Loucy (cell line): ENCODE measurements at regions not wholly inside any gene's neighbourhood (a gene's known extent, or its start where the extent isn't known, plus 50 kb on each side); places are given as distances from the start of the nearest gene placed in this dataset.

ENCODE experiments used
- H2AFZ ChIP-seq: fragments of 200-600 bp; sonication (generic); 2 replicates; pipeline ENCODE4 v1.6.0; 2016; ENCODE audit warnings: antibody characterized with exemption, mild to moderate bottlenecking, low read length, moderate library complexity
- H3F3A ChIP-seq: fragments of 200-600 bp; 2 replicates; pipeline ENCODE4 v1.6.0; 2016; ENCODE audit warnings: antibody characterized with exemption, low read depth, mild to moderate bottlenecking
- H3K27me3 ChIP-seq: fragments of 200-600 bp; sonication (generic); 2 replicates; pipeline ENCODE4 v1.6.1; 2014; ENCODE audit warnings: low read length, mild to moderate bottlenecking; ENCODE audit not compliant: insufficient read depth, poor library complexity, severe bottlenecking
- H3K36me3 ChIP-seq: fragments of 200-600 bp; sonication (generic); 2 replicates; pipeline ENCODE4 v1.6.1; 2016; ENCODE audit warnings: low read length; ENCODE audit not compliant: insufficient read depth
- H3K4me1 ChIP-seq: fragments of 200-600 bp; sonication (generic); 2 replicates; pipeline ENCODE4 v1.5.1; 2014; ENCODE audit warnings: low read length, mild to moderate bottlenecking; ENCODE audit not compliant: insufficient read depth, poor library complexity, severe bottlenecking
- H3K4me2 ChIP-seq: fragments of 200-600 bp; sonication (generic); 2 replicates; pipeline ENCODE4 v1.6.0; 2014; ENCODE audit warnings: antibody characterized with exemption, low read length, low read depth, mild to moderate bottlenecking; ENCODE audit not compliant: poor library complexity, severe bottlenecking
- H3K4me3 ChIP-seq: fragments of 200-600 bp; sonication (generic); 2 replicates; pipeline ENCODE4 v1.5.1; 2014; ENCODE audit warnings: low read length, mild to moderate bottlenecking, mixed read lengths; ENCODE audit not compliant: poor library complexity, severe bottlenecking
- H3K79me2 ChIP-seq: fragments of 200-600 bp; sonication (generic); 2 replicates; pipeline ENCODE4 v1.6.1; 2014; ENCODE audit warnings: low read length; ENCODE audit not compliant: insufficient read depth
- H3K9ac ChIP-seq: fragments of 200-600 bp; sonication (generic); 2 replicates; pipeline ENCODE4 v1.6.0; 2014; ENCODE audit warnings: mild to moderate bottlenecking, low read depth, low read length, moderate library complexity; ENCODE audit not compliant: poor library complexity, severe bottlenecking
- H3K9me2 ChIP-seq: fragments of 200-600 bp; sonication (generic); replicated peaks from 2 replicates; pipeline ENCODE4 v1.6.1; 2016; ENCODE audit warnings: low read depth, low read length, mixed read lengths
- H3K9me3 ChIP-seq: fragments of 200-600 bp; sonication (generic); 2 replicates; pipeline ENCODE4 v1.6.1; 2014; ENCODE audit warnings: mild to moderate bottlenecking, antibody characterized with exemption, low read length, low read depth; ENCODE audit not compliant: insufficient read depth
- H4K20me1 ChIP-seq: fragments of 200-600 bp; sonication (generic); 2 replicates; pipeline ENCODE4 v1.6.0; 2014; ENCODE audit warnings: antibody characterized with exemption, low read length, mild to moderate bottlenecking; ENCODE audit not compliant: insufficient read depth, poor library complexity, severe bottlenecking
- EZH2phosphoT487 ChIP-seq: fragments of 200-600 bp; IDR thresholded peaks from 2 replicates; pipeline ENCODE4 v1.6.1; 2018; ENCODE audit warnings: antibody characterized with exemption, mild to moderate bottlenecking, moderate library complexity, borderline replicate concordance
- TF ChIP-seq, protein P1 (sequence below): fragments of 200-600 bp; sonication (generic); conservative IDR thresholded peaks from 2 replicates; pipeline ENCODE4 v1.5.1; 2014; ENCODE audit warnings: mild to moderate bottlenecking, antibody characterized with exemption, low read length

DNA sequence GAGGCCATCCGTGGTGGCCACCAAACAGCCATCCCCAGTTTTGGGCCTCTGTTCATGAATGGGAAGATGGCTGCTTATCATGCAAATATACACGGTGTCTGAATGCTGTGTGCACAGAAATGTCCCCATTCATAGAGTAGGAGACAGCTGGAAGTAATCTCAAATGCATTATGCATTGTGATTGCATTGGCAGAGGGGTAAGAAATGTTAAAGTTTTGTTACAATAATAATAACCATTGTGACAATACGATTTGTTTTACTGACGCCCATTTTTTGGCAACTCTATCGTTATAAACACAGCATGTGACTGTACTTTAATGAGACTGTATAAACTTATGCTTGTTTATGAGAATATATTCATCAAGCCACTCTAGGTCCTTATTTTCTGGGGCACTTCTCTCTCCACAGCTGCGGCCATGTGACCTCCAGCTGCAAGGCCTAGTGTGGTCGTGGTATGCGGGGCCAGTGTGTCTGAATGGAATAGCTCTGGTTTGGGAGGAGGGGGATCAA lies 474.3 kb downstream of the VRK1 start:
- Histone ChIP-seq H2AFZ (no peak overlapping the region), H3K4me2 (no peak overlapping the region), H3K36me3 (no peaks in the 10 kb centered on the region), H4K20me1 (no peaks in the 10 kb centered on the region), H3K9me3 (no peaks in the 10 kb centered on the region), H3K9me2 (no peaks in the 10 kb centered on the region), H3K27me3 (no peaks in the 10 kb centered on the region), H3K79me2 (no peaks in the 10 kb centered on the region), H3F3A (no peaks in the 10 kb centered on the region), H3K4me3 (no peak overlapping the region), H3K9ac (no peak overlapping the region), H3K4me1 (no peaks in the 10 kb centered on the region)
- TF ChIP-seq, protein P1, sequence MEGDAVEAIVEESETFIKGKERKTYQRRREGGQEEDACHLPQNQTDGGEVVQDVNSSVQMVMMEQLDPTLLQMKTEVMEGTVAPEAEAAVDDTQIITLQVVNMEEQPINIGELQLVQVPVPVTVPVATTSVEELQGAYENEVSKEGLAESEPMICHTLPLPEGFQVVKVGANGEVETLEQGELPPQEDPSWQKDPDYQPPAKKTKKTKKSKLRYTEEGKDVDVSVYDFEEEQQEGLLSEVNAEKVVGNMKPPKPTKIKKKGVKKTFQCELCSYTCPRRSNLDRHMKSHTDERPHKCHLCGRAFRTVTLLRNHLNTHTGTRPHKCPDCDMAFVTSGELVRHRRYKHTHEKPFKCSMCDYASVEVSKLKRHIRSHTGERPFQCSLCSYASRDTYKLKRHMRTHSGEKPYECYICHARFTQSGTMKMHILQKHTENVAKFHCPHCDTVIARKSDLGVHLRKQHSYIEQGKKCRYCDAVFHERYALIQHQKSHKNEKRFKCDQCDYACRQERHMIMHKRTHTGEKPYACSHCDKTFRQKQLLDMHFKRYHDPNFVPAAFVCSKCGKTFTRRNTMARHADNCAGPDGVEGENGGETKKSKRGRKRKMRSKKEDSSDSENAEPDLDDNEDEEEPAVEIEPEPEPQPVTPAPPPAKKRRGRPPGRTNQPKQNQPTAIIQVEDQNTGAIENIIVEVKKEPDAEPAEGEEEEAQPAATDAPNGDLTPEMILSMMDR = no peak
- TF ChIP-seq EZH2phosphoT487 = no peak

DNA sequence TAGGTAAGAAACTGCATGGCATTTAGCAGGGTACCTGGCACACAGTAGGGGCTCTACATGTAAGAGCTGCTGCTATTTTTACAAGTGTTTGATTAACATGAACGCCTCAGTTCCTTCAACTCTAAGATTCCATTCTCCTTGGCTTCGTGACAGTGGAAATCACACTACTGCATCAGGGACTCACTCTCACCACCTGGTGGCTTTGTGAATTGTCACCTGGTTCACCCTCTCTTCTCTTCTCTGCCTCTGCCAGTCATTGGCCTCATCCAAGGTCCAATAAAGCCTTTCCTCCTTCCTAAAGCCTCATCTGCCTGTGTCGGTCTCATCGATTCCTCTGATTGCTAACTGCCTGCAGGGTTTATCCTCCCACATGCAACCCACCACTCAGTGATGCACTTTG lies 476.4 kb downstream of the VRK1 start:
- Histone ChIP-seq H3K36me3 (no peaks in the 10 kb centered on the region), H3K79me2 (no peaks in the 10 kb centered on the region), H3K4me2 (no peak overlapping the region), H4K20me1 (no peaks in the 10 kb centered on the region), H3F3A (no peaks in the 10 kb centered on the region), H3K4me1 (no peaks in the 10 kb centered on the region), H3K9ac (no peak overlapping the region), H3K9me3 (no peaks in the 10 kb centered on the region), H2AFZ (no peak overlapping the region), H3K4me3 (no peak overlapping the region), H3K9me2 (no peaks in the 10 kb centered on the region), H3K27me3 (no peaks in the 10 kb centered on the region)
- no peak for TF ChIP-seq EZH2phosphoT487
- TF ChIP-seq, protein P1 = peak; percentile 37

DNA sequence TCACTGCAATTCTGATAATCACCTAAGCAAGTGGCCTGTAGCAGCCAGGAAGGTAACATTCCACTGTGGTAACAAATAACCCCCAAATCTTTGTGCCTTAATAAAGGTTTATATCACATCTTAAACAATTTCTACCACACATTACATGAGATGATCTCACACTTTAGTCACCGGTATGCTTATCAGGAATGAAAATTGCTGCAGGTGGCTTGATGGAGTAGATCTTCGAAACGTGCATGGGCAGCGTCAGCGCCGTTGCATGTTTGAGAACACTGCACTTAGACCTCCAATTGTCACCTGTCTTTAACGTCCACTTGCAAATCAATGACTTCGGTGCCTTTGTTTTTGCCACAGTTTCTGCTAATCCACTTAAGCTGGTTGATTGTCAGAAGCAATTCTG lies 477.4 kb downstream of the VRK1 start:
- no peaks in the 10 kb centered on the region for H3K9me2 ChIP-seq
- no peak for TF ChIP-seq EZH2phosphoT487
- TF ChIP-seq, protein P1 = no peak
- no peak overlapping the region for H3K4me3 ChIP-seq
- H3K36me3 ChIP-seq = no peaks in the 10 kb centered on the region
- no peak overlapping the region for H3K9ac ChIP-seq
- no peaks in the 10 kb centered on the region for H3K9me3 ChIP-seq
- H3K4me1 ChIP-seq = no peaks in the 10 kb centered on the region
- H3K4me2 ChIP-seq = no peak overlapping the region
- no peaks in the 10 kb centered on the region for H4K20me1 ChIP-seq
- no peaks in the 10 kb centered on the region for H3K79me2 ChIP-seq
- H3K27me3 ChIP-seq = no peaks in the 10 kb centered on the region
- no peak overlapping the region for H2AFZ ChIP-seq
- H3F3A ChIP-seq = no peaks in the 10 kb centered on the region
